AG04450 (cell line): ENCODE measurements at regions not wholly inside any gene's neighbourhood (a gene's known extent, or its start where the extent isn't known, plus 50 kb on each side); places are given as distances from the start of the nearest gene placed in this dataset.
"Not testable (repeated sequence)": the region's sequence is repeated elsewhere in the genome, so short reads cannot be mapped to it uniquely, and the experiment has no call there.

ENCODE experiments used
- CTCF ChIA-PET: fragments of 300-600, 350-600 bp; formaldehyde crosslinking; extraction: SDS; loops from one replicate; lab custom pipeline; 2022; ENCODE audit warnings: antibody characterized with exemption, inconsistent platforms; lab: Charles Lee
- POLR2A ChIA-PET: fragments of 350-600 bp; formaldehyde crosslinking; extraction: SDS; loops from one replicate; lab custom pipeline; 2021; ENCODE audit warnings: antibody characterized with exemption, inconsistent platforms; lab: Yijun Ruan, JAX
- DNase-seq: peaks from one replicate; pipeline ENCODE4 v3.0.0-alpha.2; 2011; ENCODE audit warnings: low read depth, low spot score
- H3K27ac ChIP-seq: one replicate; pipeline ENCODE4 v1.5.1; 2012; ENCODE audit warnings: low read depth, low read length, control low read depth
- H3K27me3 ChIP-seq: one replicate; pipeline ENCODE4 v1.6.0; 2012; ENCODE audit warnings: low read length; ENCODE audit not compliant: control insufficient read depth, insufficient read depth
- H3K4me3 ChIP-seq: 2 replicates; pipeline ENCODE4 v1.5.1; 2011; ENCODE audit warnings: mild to moderate bottlenecking, low read depth, low read length, control low read depth
- H3K9me3 ChIP-seq: 2 replicates; pipeline ENCODE4 v1.5.1; 2012; ENCODE audit warnings: low read length; ENCODE audit not compliant: control insufficient read depth, insufficient read depth
- TF ChIP-seq, protein P1 (sequence below): IDR thresholded peaks from 2 replicates; pipeline ENCODE4 v1.5.1; 2011; ENCODE audit warnings: low read depth, low read length, control low read depth, inconsistent platforms

DNA sequence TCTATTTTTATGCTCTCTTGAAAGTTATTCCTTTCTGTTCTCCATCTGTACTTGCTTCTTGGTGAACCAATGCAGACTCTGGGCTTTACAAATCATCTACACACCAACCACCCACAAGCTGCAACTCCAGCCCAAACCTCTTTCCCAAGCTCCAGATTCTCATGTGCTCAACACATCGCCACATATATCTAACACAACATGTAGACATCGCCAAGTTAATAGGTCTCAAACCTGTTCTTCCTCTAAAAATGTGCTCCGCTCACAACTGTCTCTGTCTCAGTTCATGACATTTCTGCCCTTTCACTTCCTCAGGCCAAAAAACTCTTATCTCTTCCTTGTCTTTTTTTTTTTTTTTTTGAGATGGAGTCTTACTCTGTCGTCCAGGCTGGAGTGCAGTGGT, 95.7 kb upstream of the EEPD1 start:
- ChIA-PET CTCF (no interaction called here), POLR2A (no interaction called here)
- H3K27ac ChIP-seq, result no peak overlapping the region
- TF ChIP-seq, protein P1, sequence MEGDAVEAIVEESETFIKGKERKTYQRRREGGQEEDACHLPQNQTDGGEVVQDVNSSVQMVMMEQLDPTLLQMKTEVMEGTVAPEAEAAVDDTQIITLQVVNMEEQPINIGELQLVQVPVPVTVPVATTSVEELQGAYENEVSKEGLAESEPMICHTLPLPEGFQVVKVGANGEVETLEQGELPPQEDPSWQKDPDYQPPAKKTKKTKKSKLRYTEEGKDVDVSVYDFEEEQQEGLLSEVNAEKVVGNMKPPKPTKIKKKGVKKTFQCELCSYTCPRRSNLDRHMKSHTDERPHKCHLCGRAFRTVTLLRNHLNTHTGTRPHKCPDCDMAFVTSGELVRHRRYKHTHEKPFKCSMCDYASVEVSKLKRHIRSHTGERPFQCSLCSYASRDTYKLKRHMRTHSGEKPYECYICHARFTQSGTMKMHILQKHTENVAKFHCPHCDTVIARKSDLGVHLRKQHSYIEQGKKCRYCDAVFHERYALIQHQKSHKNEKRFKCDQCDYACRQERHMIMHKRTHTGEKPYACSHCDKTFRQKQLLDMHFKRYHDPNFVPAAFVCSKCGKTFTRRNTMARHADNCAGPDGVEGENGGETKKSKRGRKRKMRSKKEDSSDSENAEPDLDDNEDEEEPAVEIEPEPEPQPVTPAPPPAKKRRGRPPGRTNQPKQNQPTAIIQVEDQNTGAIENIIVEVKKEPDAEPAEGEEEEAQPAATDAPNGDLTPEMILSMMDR, result no peak
- no peak overlapping the region for H3K4me3 ChIP-seq
- no peak for DNase-seq
- peaks cover 12% of the 10 kb centered on the region for H3K27me3 ChIP-seq
- no peaks in the 10 kb centered on the region for H3K9me3 ChIP-seq

- Histone ChIP-seq H3K27ac (peak overlapping the region; percentile 3), H3K4me3 (no peak overlapping the region), H3K9me3 (no peaks in the 10 kb centered on the region), H3K27me3 (peaks cover 20% of the 10 kb centered on the region)
- POLR2A ChIA-PET, result no interaction called here
- CTCF ChIA-PET, result no interaction called here
- no peak for DNase-seq
- TF ChIP-seq, protein P1, result no peak
Measured at GRCh38 chr7:36058020-36058592, 94.9 kb upstream of the EEPD1 start.

- H3K27ac ChIP-seq, DNase-seq, H3K4me3 ChIP-seq, POLR2A ChIA-PET, H3K9me3 ChIP-seq, CTCF ChIA-PET: not testable (repeated sequence)
- H3K27me3 ChIP-seq, result peaks cover 22% of the 10 kb centered on the region
Measured at GRCh38 chr7:36060388-36060787, 92.7 kb upstream of the EEPD1 start.

GRCh38 chr7:36062154-36062815, 90.8 kb upstream of the EEPD1 start:
- Histone ChIP-seq H3K9me3 (no peaks in the 10 kb centered on the region; the same call in 1 of the 2 replicates), H3K4me3 (no peak overlapping the region), H3K27ac (no peak overlapping the region), H3K27me3 (peaks cover 20% of the 10 kb centered on the region)
- TF ChIP-seq, protein P1, result 0 out of 2 replicates have a peak, but pooled peaks have one; percentile 14
- CTCF ChIA-PET, result interaction anchor here (1.1 kb wide), 1 partner anchor 229 kb away, joined by 3 read pairs; no protein-coding TSS in a partner anchor
- no peak for DNase-seq
- POLR2A ChIA-PET, result no interaction called here

DNA sequence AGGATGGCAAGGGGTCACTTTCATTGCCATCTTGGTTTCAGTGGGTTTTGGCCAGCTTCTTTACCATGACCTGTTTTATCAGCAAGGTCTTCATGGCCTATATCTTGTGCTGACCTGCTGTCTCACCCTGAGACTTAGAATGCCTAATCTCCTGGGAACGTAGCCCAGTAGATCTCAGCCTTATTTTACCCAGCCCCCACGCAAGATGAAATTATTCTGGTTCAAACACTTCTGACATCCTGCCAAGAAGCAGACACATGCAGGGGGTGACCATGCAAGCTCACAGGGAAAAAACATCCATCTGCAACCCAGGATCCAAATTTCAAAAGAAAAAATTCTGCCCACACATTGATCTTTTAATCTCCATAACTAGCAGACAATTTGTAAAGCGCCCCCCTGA, 88.4 kb upstream of the EEPD1 start:
- CTCF ChIA-PET, result interaction anchor here (0.7 to 1.3 kb wide), 2 partner anchors 34 to 88 kb away, joined by 3 to 4 read pairs; no protein-coding TSS in a partner anchor

GRCh38 chr7:36065563-36066342, 87.3 kb upstream of the EEPD1 start:
- H3K27ac ChIP-seq, POLR2A ChIA-PET, H3K9me3 ChIP-seq, DNase-seq, H3K4me3 ChIP-seq: not testable (repeated sequence)
- CTCF ChIA-PET, result interaction anchor here (0.7 kb wide), 1 partner anchor 35 kb away, joined by 3 read pairs; no protein-coding TSS in a partner anchor
- peaks cover 24% of the 10 kb centered on the region for H3K27me3 ChIP-seq

More for the DNA sequence above, 88.4 kb upstream of the EEPD1 start:
- peaks cover 17% of the 10 kb centered on the region for H3K27me3 ChIP-seq
- DNase-seq, result no peak
- no peak overlapping the region for H3K27ac ChIP-seq
- POLR2A ChIA-PET, result interaction anchor here (0.6 kb wide), 1 partner anchor 171 kb away, joined by 4 read pairs; no protein-coding TSS in a partner anchor
- TF ChIP-seq, protein P1, result no peak
- H3K4me3 ChIP-seq, result no peak overlapping the region
- H3K9me3 ChIP-seq, result no peaks in the 10 kb centered on the region; the same call in 1 of the 2 replicates
